ENCODE measurements at regions not wholly inside any gene's neighbourhood (a gene's known extent, or its start where the extent isn't known, plus 50 kb on each side); places are given as distances from the start of the nearest gene placed in this dataset.

DNA sequence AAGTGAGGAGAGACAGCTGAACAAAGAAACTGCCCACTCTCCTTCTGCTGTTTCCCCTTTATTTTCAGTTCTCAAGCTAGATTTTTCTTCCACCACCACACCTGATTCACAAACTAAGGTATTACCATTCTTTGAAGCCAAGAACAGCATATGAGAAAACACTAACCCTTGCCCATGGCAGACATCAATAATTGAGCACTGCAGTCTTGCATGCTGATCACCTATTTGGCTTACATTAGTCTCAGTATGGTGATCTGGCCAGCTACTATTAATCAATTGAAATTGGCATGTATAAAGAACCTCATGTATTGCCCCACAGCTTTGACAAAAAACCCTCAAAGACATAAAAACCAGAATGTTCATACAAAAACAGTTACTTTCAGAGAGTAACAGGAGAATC is 166.3 kb downstream of the SAMD5 start:
- H3K14ac ChIP-seq (replicated peaks; ENCODE audit: low read depth, low read length), result 0 out of 2 replicates have a peak overlapping the region, but pooled peaks have one; percentile 15
- no peak overlapping the region for H2AK5ac ChIP-seq (ENCODE audit: low read depth, low read length)
- no peak overlapping the region for H3K4ac ChIP-seq (ENCODE audit: low read depth, low read length)
- intact Hi-C loops (cut with micrococcal nuclease) (no loop called here), in situ Hi-C loops (cut with MboI; ENCODE audit: low sequenced_read_pairs) (no loop called here), dilution Hi-C loops (cut with HindIII; ENCODE audit: low sequenced_read_pairs, unreplicated experiment) (no loop called here)
- no peak overlapping the region for H3K9ac ChIP-seq (ENCODE audit: low read depth, low read length)
- H3K18ac ChIP-seq (ENCODE audit: low read depth, low read length), result no peak overlapping the region
- H3K4me2 ChIP-seq (ENCODE audit: low read depth, low read length), result no peak overlapping the region
- TF ChIP-seq USF2 (IDR thresholded peaks at IDR 0.05; ENCODE audit: low read depth, low read length), result no peak
- no peak for TF ChIP-seq SMC3 (IDR thresholded peaks at IDR 0.05; ENCODE audit: low read depth, low read length)
- no peak for TF ChIP-seq NFE2L2 (IDR thresholded peaks at IDR 0.05; ENCODE audit: low read depth, low read length)
- no peak for TF ChIP-seq RCOR1 (IDR thresholded peaks at IDR 0.05; ENCODE audit: insufficient replicate concordance, low read length)
- TF ChIP-seq CHD1 (IDR thresholded peaks at IDR 0.05; ENCODE audit: low read depth, low read length), result no peak
- H4K5ac ChIP-seq (ENCODE audit: low read depth, low read length), result no peak overlapping the region
- H2BK20ac ChIP-seq (ENCODE audit: low read depth, low read length), result no peak overlapping the region
- H3K4me3 ChIP-seq (ENCODE audit: insufficient read depth, low read depth, low read length), result no peak overlapping the region
- H3K79me1 ChIP-seq (ENCODE audit: low read depth in 1 of 2, low read length in 2 of 2), result no peaks in the 10 kb centered on the region
- ATAC-seq (ENCODE audit: low read depth), result no peak
- no peaks in the 10 kb centered on the region for H3K9me1 ChIP-seq (ENCODE audit: insufficient read depth, low read length)
- CTCF ChIA-PET, result no interaction called here
- H3K27me3 ChIP-seq (ENCODE audit: control insufficient read depth, insufficient read depth, low read length), result no peaks in the 10 kb centered on the region
- no peak overlapping the region for H2AK9ac ChIP-seq (replicated peaks; ENCODE audit: low read depth, low read length, poor library complexity)
- no peak overlapping the region for H4K8ac ChIP-seq (ENCODE audit: low read depth in 2 of 2, low read length in 2 of 2)
- no peak for DNase-seq
- no peak overlapping the region for H3K56ac ChIP-seq (ENCODE audit: extremely low read depth, insufficient read depth, low read length)
- BruUV-seq (replicated peaks), result no TSS peak
- no peaks in the 10 kb centered on the region; the same call in 1 of the 2 replicates for H3K9me3 ChIP-seq (ENCODE audit: control insufficient read depth, insufficient read depth, low read length)
- POLR2A ChIA-PET (ENCODE audit: unreplicated experiment), result no interaction called here
- no peak overlapping the region for H2BK15ac ChIP-seq (ENCODE audit: low read depth, low read length)
- no peaks in the 10 kb centered on the region for H3K4me1 ChIP-seq (ENCODE audit: control insufficient read depth, insufficient read depth, low read length)
- no peaks in the 10 kb centered on the region for H4K20me1 ChIP-seq (ENCODE audit: insufficient read depth, low read length)
- no peak overlapping the region for H3K27ac ChIP-seq (ENCODE audit: insufficient read depth, low read length)
- no peak overlapping the region for H4K91ac ChIP-seq (ENCODE audit: insufficient read depth, low read depth, low read length)
- no peak overlapping the region for H2BK5ac ChIP-seq (ENCODE audit: low read depth, low read length, poor library complexity, severe bottlenecking)
- no peak overlapping the region for H2BK120ac ChIP-seq (ENCODE audit: low read depth, low read length)
- no peak overlapping the region for H2AFZ ChIP-seq (replicated peaks; ENCODE audit: low read length, poor library complexity)
- H3K23ac ChIP-seq (ENCODE audit: low read depth, low read length), result no peak overlapping the region
- H3K36me3 ChIP-seq (ENCODE audit: control insufficient read depth, insufficient read depth, low read length), result no peaks in the 10 kb centered on the region

Measured in IMR-90 (cell line).